HEK293 (cell line): ENCODE measurements at regions not wholly inside any gene's neighbourhood (a gene's known extent, or its start where the extent isn't known, plus 50 kb on each side); places are given as distances from the start of the nearest gene placed in this dataset.
"Not testable (repeated sequence)": the region's sequence is repeated elsewhere in the genome, so short reads cannot be mapped to it uniquely, and the experiment has no call there.

Experiments
- CTCF ChIA-PET: fragments of 350-600 bp; formaldehyde crosslinking; extraction: SDS; loops from one replicate; lab custom pipeline; 2021; ENCODE audit warnings: antibody characterized with exemption; lab: Yijun Ruan, JAX
- POLR2A ChIA-PET: fragments of 300-600 bp; formaldehyde crosslinking; extraction: SDS; loops from one replicate; lab custom pipeline; 2020; ENCODE audit warnings: antibody characterized with exemption, inconsistent platforms; lab: Yijun Ruan, JAX
- H3K27ac ChIP-seq: fragments of 200-500 bp; sonication (Bioruptor generic); 2 replicates; pipeline ENCODE4 v1.5.1; 2014; ENCODE audit warnings: low read depth, low read length, control low read depth, inconsistent platforms; ENCODE audit errors: extremely low read depth
- H3K36me3 ChIP-seq, 2 experiments: fragments of 200-500 bp in 1 of 2; sonication (Bioruptor generic) in 1 of 2; 1 replicate in 1 of 2; 2 replicates in 1 of 2; pipeline ENCODE4 v1.5.1; 2014 to 2017; ENCODE audit warnings: inconsistent platforms in 2 of 2, low read length in 2 of 2; ENCODE audit not compliant: control insufficient read depth in 2 of 2, insufficient read depth in 1 of 2
- H3K4me1 ChIP-seq: fragments of 200-500 bp; sonication (Bioruptor generic); 2 replicates; pipeline ENCODE4 v1.5.1; 2014; ENCODE audit warnings: mild to moderate bottlenecking, low read length, inconsistent platforms; ENCODE audit not compliant: control insufficient read depth, insufficient read depth
- H3K4me3 ChIP-seq: 2 replicates; pipeline ENCODE4 v1.5.1; 2011; ENCODE audit warnings: low read depth, mild to moderate bottlenecking, control low read depth, low read length, moderate library complexity
- H3K9me3 ChIP-seq: fragments of 200-500 bp; sonication (Bioruptor generic); 2 replicates; pipeline ENCODE4 v1.5.1; 2014; ENCODE audit warnings: low read depth, low read length, inconsistent platforms; ENCODE audit not compliant: control insufficient read depth, insufficient read depth
- FEZF1 ChIP-seq: fragments of 450-650 bp; formaldehyde crosslinking; IDR thresholded peaks from 2 replicates; pipeline ENCODE4 v1.5.1; 2016; ENCODE audit warnings: missing biosample characterization, missing genetic modification characterization
- MZF1 ChIP-seq: fragments of 450-650 bp; formaldehyde crosslinking; IDR thresholded peaks from 2 replicates; pipeline ENCODE4 v1.5.1; 2017; ENCODE audit warnings: missing biosample characterization, missing genetic modification characterization, borderline replicate concordance
- PBX3 ChIP-seq: sonication (generic); formaldehyde crosslinking; IDR thresholded peaks from 2 replicates; pipeline ENCODE4 v1.8.1; 2022; ENCODE audit warnings: mild to moderate bottlenecking, moderate library complexity, missing genetic modification reagents
- PRDM10 ChIP-seq: fragments of 450-650 bp; formaldehyde crosslinking; IDR thresholded peaks from 2 replicates; pipeline ENCODE4 v1.5.1; 2016; ENCODE audit warnings: missing biosample characterization, missing genetic modification characterization
- PRDM6 ChIP-seq: fragments of 450-650 bp; formaldehyde crosslinking; IDR thresholded peaks from 2 replicates; pipeline ENCODE4 v1.5.1; 2017; ENCODE audit warnings: missing biosample characterization, missing genetic modification characterization
- YY1 ChIP-seq: fragments of 450-650 bp; formaldehyde crosslinking; IDR thresholded peaks from 2 replicates; pipeline ENCODE4 v1.5.1; 2018; ENCODE audit warnings: missing biosample characterization, missing genetic modification characterization
- ZBTB1 ChIP-seq: fragments of 450-650 bp; formaldehyde crosslinking; IDR thresholded peaks from 2 replicates; pipeline ENCODE4 v1.5.1; 2016; ENCODE audit warnings: missing biosample characterization, missing genetic modification characterization
- ZFP3 ChIP-seq: fragments of 450-650 bp; formaldehyde crosslinking; IDR thresholded peaks from 2 replicates; pipeline ENCODE4 v1.5.1; 2016; ENCODE audit warnings: low read depth, missing biosample characterization, missing genetic modification characterization
- ZFP69B ChIP-seq: fragments of 450-650 bp; formaldehyde crosslinking; IDR thresholded peaks from 2 replicates; pipeline ENCODE4 v1.5.1; 2016; ENCODE audit warnings: missing biosample characterization, missing genetic modification characterization
- ZIC2 ChIP-seq: fragments of 450-650 bp; formaldehyde crosslinking; IDR thresholded peaks from 2 replicates; pipeline ENCODE4 v1.5.1; 2016; ENCODE audit warnings: missing biosample characterization, missing genetic modification characterization
- ZNF16 ChIP-seq: fragments of 450-650 bp; formaldehyde crosslinking; IDR thresholded peaks from 2 replicates; pipeline ENCODE4 v1.5.1; 2016; ENCODE audit warnings: low read depth, missing biosample characterization, missing genetic modification characterization
- ZNF223 ChIP-seq: fragments of 450-650 bp; formaldehyde crosslinking; IDR thresholded peaks from 2 replicates; pipeline ENCODE4 v1.5.1; 2016; ENCODE audit warnings: missing biosample characterization, missing genetic modification characterization
- ZNF391 ChIP-seq: fragments of 450-650 bp; formaldehyde crosslinking; IDR thresholded peaks from 2 replicates; pipeline ENCODE4 v1.5.1; 2016; ENCODE audit warnings: low read depth, missing biosample characterization, missing genetic modification characterization, borderline replicate concordance
- ZNF423 ChIP-seq: fragments of 450-650 bp; formaldehyde crosslinking; IDR thresholded peaks from 2 replicates; pipeline ENCODE4 v1.5.1; 2016; ENCODE audit warnings: missing biosample characterization, missing genetic modification characterization
- ZNF513 ChIP-seq: fragments of 450-650 bp; IDR thresholded peaks from 2 replicates; pipeline ENCODE4 v1.5.1; 2018; ENCODE audit warnings: missing biosample characterization, missing genetic modification characterization
- ZNF521 ChIP-seq: fragments of 450-650 bp; formaldehyde crosslinking; IDR thresholded peaks from 2 replicates; pipeline ENCODE4 v1.5.1; 2017; ENCODE audit warnings: missing biosample characterization, mild to moderate bottlenecking, missing genetic modification characterization
- ZNF585B ChIP-seq: fragments of 450-650 bp; formaldehyde crosslinking; IDR thresholded peaks from 2 replicates; pipeline ENCODE4 v1.5.1; 2016; ENCODE audit warnings: missing biosample characterization, missing genetic modification characterization
- ZNF768 ChIP-seq: fragments of 450-650 bp; formaldehyde crosslinking; IDR thresholded peaks from 2 replicates; pipeline ENCODE4 v1.5.1; 2018; ENCODE audit warnings: missing biosample characterization, mild to moderate bottlenecking, missing genetic modification characterization
- ZSCAN30 ChIP-seq: fragments of 450-650 bp; IDR thresholded peaks from 2 replicates; pipeline ENCODE4 v1.5.1; 2018; ENCODE audit warnings: missing biosample characterization, mild to moderate bottlenecking, missing genetic modification characterization, moderate library complexity

GRCh38 chr4:162767083-162767482, 399.6 kb downstream of the NAF1 start:
- ChIA-PET POLR2A (no interaction called here), CTCF (interaction anchor here (0.6 kb wide), 1 partner anchor 610 kb away, joined by 3 read pairs; no protein-coding TSS in a partner anchor)
- H3K4me1 ChIP-seq = no peaks in the 10 kb centered on the region
- no peaks in the 10 kb centered on the region for H3K9me3 ChIP-seq
- H3K36me3 ChIP-seq = no peaks in the 10 kb centered on the region
- H3K27ac ChIP-seq = no peak overlapping the region
- no peak for TF ChIP-seq ZNF585B
- no peak for TF ChIP-seq YY1 (tag by site-specific recombination)
- no peak for TF ChIP-seq ZSCAN30
- TF ChIP-seq ZNF521 = no peak
- TF ChIP-seq ZNF423 (tag by site-specific recombination) = no peak
- H3K4me3 ChIP-seq = no peak overlapping the region

GRCh38 chr4:162761965-162762364, 404.7 kb downstream of the NAF1 start:
- Histone ChIP-seq H3K36me3 (no peaks in the 10 kb centered on the region), H3K4me1 (no peaks in the 10 kb centered on the region), H3K9me3 (no peaks in the 10 kb centered on the region), H3K27ac (no peak overlapping the region), H3K4me3 (no peak overlapping the region)
- POLR2A ChIA-PET = no interaction called here
- TF ChIP-seq ZNF16 (tag by site-specific recombination) = no peak
- TF ChIP-seq ZNF513 (tag by site-specific recombination) = peak; percentile 47; the same call in 1 of the 2 replicates
- no peak for TF ChIP-seq FEZF1
- TF ChIP-seq PBX3 (CRISPR knock-in tag) = no peak
- TF ChIP-seq ZNF768 (tag by site-specific recombination) = no peak
- CTCF ChIA-PET = no interaction called here

GRCh38 chr4:162740228-162740627, 426.5 kb downstream of the NAF1 start:
- H3K9me3 ChIP-seq, CTCF ChIA-PET, H3K4me3 ChIP-seq, H3K4me1 ChIP-seq, POLR2A ChIA-PET, H3K27ac ChIP-seq, H3K36me3 ChIP-seq: not testable (repeated sequence)

- CTCF ChIA-PET, H3K27ac ChIP-seq, H3K36me3 ChIP-seq, H3K4me1 ChIP-seq, POLR2A ChIA-PET, H3K4me3 ChIP-seq, H3K9me3 ChIP-seq: not testable (repeated sequence)
Measured at GRCh38 chr4:162739596-162739995, 427.1 kb downstream of the NAF1 start.

- CTCF ChIA-PET = no interaction called here
- TF ChIP-seq PRDM6 (tag by site-specific recombination) (no peak), ZIC2 (tag by site-specific recombination) (no peak), ZNF391 (tag by site-specific recombination) (no peak), PRDM10 (tag by site-specific recombination) (no peak), ZNF223 (tag by site-specific recombination) (no peak), MZF1 (tag by site-specific recombination) (no peak), ZFP3 (tag by site-specific recombination) (no peak), ZBTB1 (no peak), ZFP69B (no peak)
Measured at GRCh38 chr4:162732876-162733275, 433.8 kb downstream of the NAF1 start.

More at GRCh38 chr4:162732876-162733275, 433.8 kb downstream of the NAF1 start:
- POLR2A ChIA-PET = no interaction called here
- H3K4me1 ChIP-seq = no peaks in the 10 kb centered on the region
- no peak overlapping the region for H3K4me3 ChIP-seq
- no peak overlapping the region for H3K27ac ChIP-seq
- no peaks in the 10 kb centered on the region for H3K9me3 ChIP-seq
- no peaks in the 10 kb centered on the region for H3K36me3 ChIP-seq
